WTC11 (cell line): ENCODE measurements at regions not wholly inside any gene's neighbourhood (a gene's known extent, or its start where the extent isn't known, plus 50 kb on each side); places are given as distances from the start of the nearest gene placed in this dataset.
"Not testable (repeated sequence)": the region's sequence is repeated elsewhere in the genome, so short reads cannot be mapped to it uniquely, and the experiment has no call there.

Source experiments
- ATAC-seq: fragments of 200-7000 bp; cut with Tn5 transposase; 2 replicates; pipeline ENCODE4 v1.10.0; 2021; ENCODE audit warnings: mild to moderate bottlenecking, moderate library complexity
- CTCF ChIA-PET: fragments of 300-600 bp; sonication (Branson Sonifier 250); formaldehyde crosslinking; loops from one replicate; lab custom pipeline; 2021; ENCODE audit warnings: antibody characterized with exemption; lab: Charles Lee
- POLR2A ChIA-PET: fragments of 350-600 bp; sonication (Branson Sonifier 250); formaldehyde crosslinking; loops from one replicate; lab custom pipeline; 2021; ENCODE audit warnings: antibody characterized with exemption; lab: Charles Lee
- DNase-seq: peaks from one replicate; pipeline ENCODE4 v3.0.0; 2021; ENCODE audit warnings: low spot score
- H3K27ac Mint-ChIP-seq: 2 replicates; pipeline ENCODE4 v1.8.0; 2021; ENCODE audit warnings: mixed read lengths
- H3K27me3 Mint-ChIP-seq: 2 replicates; pipeline ENCODE4 v1.8.0; 2021; ENCODE audit warnings: low read depth, mild to moderate bottlenecking, moderate library complexity, mixed read lengths
- H3K36me3 Mint-ChIP-seq: 2 replicates; pipeline ENCODE4 v1.8.0; 2021; ENCODE audit warnings: mixed read lengths
- H3K4me1 Mint-ChIP-seq: 2 replicates; pipeline ENCODE4 v1.8.0; 2022; ENCODE audit warnings: mixed read lengths
- H3K4me3 Mint-ChIP-seq: 2 replicates; pipeline ENCODE4 v1.8.0; 2021; ENCODE audit warnings: mild to moderate bottlenecking, moderate library complexity, mixed read lengths
- H3K9me3 Mint-ChIP-seq: 2 replicates; pipeline ENCODE4 v1.8.0; 2021; ENCODE audit warnings: mixed read lengths
- ATF1 ChIP-seq: sonication (generic); formaldehyde crosslinking; IDR thresholded peaks from 2 replicates; pipeline ENCODE4 v1.8.1; 2023; ENCODE audit warnings: mild to moderate bottlenecking, moderate library complexity, missing genetic modification reagents
- ELF4 ChIP-seq: sonication (generic); formaldehyde crosslinking; IDR thresholded peaks from 2 replicates; pipeline ENCODE4 v1.8.1; 2022; ENCODE audit warnings: low read depth, mild to moderate bottlenecking, moderate library complexity, missing genetic modification reagents
- EMX1 ChIP-seq: fragments of 250-450 bp; sonication (Bioruptor Pico); IDR thresholded peaks from 2 replicates; pipeline ENCODE4 v1.8.0; 2021; ENCODE audit warnings: mild to moderate bottlenecking
- ESRRA ChIP-seq: sonication (generic); formaldehyde crosslinking; IDR thresholded peaks from 2 replicates; pipeline ENCODE4 v1.8.1; 2022; ENCODE audit warnings: mild to moderate bottlenecking, missing genetic modification reagents, borderline replicate concordance
- GABPB1 ChIP-seq: sonication (generic); formaldehyde crosslinking; IDR thresholded peaks from 2 replicates; pipeline ENCODE4 v1.8.1; 2023; ENCODE audit warnings: mild to moderate bottlenecking, missing genetic modification reagents
- GRHL2 ChIP-seq: fragments of 250-450 bp; sonication (Bioruptor Pico); IDR thresholded peaks from 2 replicates; pipeline ENCODE4 v1.8.0; 2022; ENCODE audit warnings: mild to moderate bottlenecking, moderate library complexity; ENCODE audit not compliant: insufficient replicate concordance, severe bottlenecking
- JAZF1 ChIP-seq: fragments of 250-450 bp; sonication (Bioruptor Pico); IDR thresholded peaks from 2 replicates; pipeline ENCODE4 v1.9.0; 2021; ENCODE audit warnings: moderate library complexity, mild to moderate bottlenecking, inconsistent platforms
- MYBL2 ChIP-seq: sonication (generic); formaldehyde crosslinking; IDR thresholded peaks from 2 replicates; pipeline ENCODE4 v1.8.1; 2023; ENCODE audit warnings: mild to moderate bottlenecking, moderate library complexity, missing genetic modification reagents
- OVOL2 ChIP-seq: fragments of 250-450 bp; sonication (Bioruptor Pico); IDR thresholded peaks from 2 replicates; pipeline ENCODE4 v1.9.0; 2021; ENCODE audit warnings: mild to moderate bottlenecking, borderline replicate concordance
- PREB ChIP-seq: sonication (generic); formaldehyde crosslinking; IDR thresholded peaks from 2 replicates; pipeline ENCODE4 v1.8.1; 2022; ENCODE audit warnings: mild to moderate bottlenecking, missing genetic modification reagents, moderate library complexity, borderline replicate concordance
- PRRX2 ChIP-seq: fragments of 250-450 bp; sonication (Bioruptor Pico); IDR thresholded peaks from 2 replicates; pipeline ENCODE4 v1.8.0; 2021; ENCODE audit warnings: mild to moderate bottlenecking
- RELA ChIP-seq: sonication (generic); formaldehyde crosslinking; IDR thresholded peaks from 2 replicates; pipeline ENCODE4 v1.8.1; 2022; ENCODE audit warnings: missing genetic modification reagents, mild to moderate bottlenecking, borderline replicate concordance
- TEAD1 ChIP-seq: sonication (generic); formaldehyde crosslinking; IDR thresholded peaks from 2 replicates; pipeline ENCODE4 v1.8.0; 2022; ENCODE audit warnings: mild to moderate bottlenecking, missing genetic modification reagents
- ZNF263 ChIP-seq: sonication (generic); formaldehyde crosslinking; IDR thresholded peaks from 2 replicates; pipeline ENCODE4 v1.8.1; 2022; ENCODE audit warnings: low read depth, mild to moderate bottlenecking, moderate library complexity, missing genetic modification reagents
- ZNF416 ChIP-seq: fragments of 250-450 bp; sonication (Bioruptor Pico); IDR thresholded peaks from 2 replicates; pipeline ENCODE4 v1.9.0; 2021; ENCODE audit warnings: mild to moderate bottlenecking, inconsistent platforms
- ZNF423 ChIP-seq: fragments of 250-450 bp; sonication (Bioruptor Pico); IDR thresholded peaks from 2 replicates; pipeline ENCODE4 v2.1.2; 2022; ENCODE audit warnings: mild to moderate bottlenecking, moderate library complexity
- TF ChIP-seq, protein P1 (sequence below): sonication (generic); formaldehyde crosslinking; IDR thresholded peaks from 2 replicates; pipeline ENCODE4 v1.8.1; 2023; ENCODE audit warnings: mild to moderate bottlenecking, missing genetic modification reagents
- TF ChIP-seq, protein P2 (sequence below): sonication (generic); formaldehyde crosslinking; conservative IDR thresholded peaks from 2 replicates; pipeline ENCODE4 v1.8.1; 2023; ENCODE audit warnings: mild to moderate bottlenecking, low read depth, missing genetic modification reagents, moderate library complexity

GRCh38 chr19:20273376-20273775 lies 106.4 kb downstream of the ZNF486 start:
- H3K4me3 Mint-ChIP-seq: no peak overlapping the region
- H3K36me3 Mint-ChIP-seq: no peaks in the 10 kb centered on the region; the same call in 1 of the 2 replicates
- no peak for ATAC-seq
- H3K27ac Mint-ChIP-seq: no peak overlapping the region
- no peak for TF ChIP-seq PREB (CRISPR knock-in tag)
- no peak for TF ChIP-seq MYBL2 (CRISPR knock-in tag)
- TF ChIP-seq ELF4 (CRISPR knock-in tag): no peak
- no peak for TF ChIP-seq ATF1
- TF ChIP-seq, protein P1, sequence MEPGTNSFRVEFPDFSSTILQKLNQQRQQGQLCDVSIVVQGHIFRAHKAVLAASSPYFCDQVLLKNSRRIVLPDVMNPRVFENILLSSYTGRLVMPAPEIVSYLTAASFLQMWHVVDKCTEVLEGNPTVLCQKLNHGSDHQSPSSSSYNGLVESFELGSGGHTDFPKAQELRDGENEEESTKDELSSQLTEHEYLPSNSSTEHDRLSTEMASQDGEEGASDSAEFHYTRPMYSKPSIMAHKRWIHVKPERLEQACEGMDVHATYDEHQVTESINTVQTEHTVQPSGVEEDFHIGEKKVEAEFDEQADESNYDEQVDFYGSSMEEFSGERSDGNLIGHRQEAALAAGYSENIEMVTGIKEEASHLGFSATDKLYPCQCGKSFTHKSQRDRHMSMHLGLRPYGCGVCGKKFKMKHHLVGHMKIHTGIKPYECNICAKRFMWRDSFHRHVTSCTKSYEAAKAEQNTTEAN (CRISPR knock-in tag): no peak
- no peak for TF ChIP-seq ESRRA (CRISPR knock-in tag)
- no peak for TF ChIP-seq EMX1 (CRISPR knock-in tag)
- TF ChIP-seq PRRX2 (CRISPR knock-in tag): no peak
- no peak for TF ChIP-seq ZNF263
- no peak for TF ChIP-seq TEAD1 (CRISPR knock-in tag)
- no peak for TF ChIP-seq ZNF416
- no peak for TF ChIP-seq GABPB1 (CRISPR knock-in tag)
- TF ChIP-seq, protein P2, sequence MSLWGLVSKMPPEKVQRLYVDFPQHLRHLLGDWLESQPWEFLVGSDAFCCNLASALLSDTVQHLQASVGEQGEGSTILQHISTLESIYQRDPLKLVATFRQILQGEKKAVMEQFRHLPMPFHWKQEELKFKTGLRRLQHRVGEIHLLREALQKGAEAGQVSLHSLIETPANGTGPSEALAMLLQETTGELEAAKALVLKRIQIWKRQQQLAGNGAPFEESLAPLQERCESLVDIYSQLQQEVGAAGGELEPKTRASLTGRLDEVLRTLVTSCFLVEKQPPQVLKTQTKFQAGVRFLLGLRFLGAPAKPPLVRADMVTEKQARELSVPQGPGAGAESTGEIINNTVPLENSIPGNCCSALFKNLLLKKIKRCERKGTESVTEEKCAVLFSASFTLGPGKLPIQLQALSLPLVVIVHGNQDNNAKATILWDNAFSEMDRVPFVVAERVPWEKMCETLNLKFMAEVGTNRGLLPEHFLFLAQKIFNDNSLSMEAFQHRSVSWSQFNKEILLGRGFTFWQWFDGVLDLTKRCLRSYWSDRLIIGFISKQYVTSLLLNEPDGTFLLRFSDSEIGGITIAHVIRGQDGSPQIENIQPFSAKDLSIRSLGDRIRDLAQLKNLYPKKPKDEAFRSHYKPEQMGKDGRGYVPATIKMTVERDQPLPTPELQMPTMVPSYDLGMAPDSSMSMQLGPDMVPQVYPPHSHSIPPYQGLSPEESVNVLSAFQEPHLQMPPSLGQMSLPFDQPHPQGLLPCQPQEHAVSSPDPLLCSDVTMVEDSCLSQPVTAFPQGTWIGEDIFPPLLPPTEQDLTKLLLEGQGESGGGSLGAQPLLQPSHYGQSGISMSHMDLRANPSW (CRISPR knock-in tag): no peak
- no peak for TF ChIP-seq ZNF423 (CRISPR knock-in tag)
- TF ChIP-seq OVOL2 (CRISPR knock-in tag): no peak
- no peak for TF ChIP-seq GRHL2 (CRISPR knock-in tag)
- TF ChIP-seq RELA (CRISPR knock-in tag): no peak
- no peak for TF ChIP-seq JAZF1 (CRISPR knock-in tag)
- TF ChIP-seq, all 79 proteins: peak for 0
- Mint-ChIP-seq H3K27me3 (no peaks in the 10 kb centered on the region; the same call in 1 of the 2 replicates), H3K4me1 (peaks cover 28% of the 10 kb centered on the region), H3K9me3 (peaks cover 8% of the 10 kb centered on the region)
- ChIA-PET POLR2A (interaction anchor here (1.5 kb wide), 1 partner anchor 35 kb away, joined by 4 read pairs; no protein-coding TSS in a partner anchor), CTCF (no interaction called here)
- no peak for DNase-seq

- CTCF ChIA-PET, ATAC-seq, H3K4me3 Mint-ChIP-seq, DNase-seq, H3K36me3 Mint-ChIP-seq, H3K9me3 Mint-ChIP-seq, H3K27me3 Mint-ChIP-seq, H3K27ac Mint-ChIP-seq: not testable (repeated sequence)
- H3K4me1 Mint-ChIP-seq: peaks cover 25% of the 10 kb centered on the region
- POLR2A ChIA-PET: interaction anchor here (0.8 to 1.5 kb wide), 2 partner anchors 34 to 70 kb away, joined by 4 to 7 read pairs; no protein-coding TSS in a partner anchor
These were observed 105.6 kb downstream of the ZNF486 start for GRCh38 chr19:20272627-20273010.

GRCh38 chr19:20271927-20272626 lies 105.1 kb downstream of the ZNF486 start:
- peaks cover 30% of the 10 kb centered on the region for H3K4me1 Mint-ChIP-seq
- H3K27ac Mint-ChIP-seq, H3K9me3 Mint-ChIP-seq, H3K27me3 Mint-ChIP-seq, DNase-seq, ATAC-seq, H3K36me3 Mint-ChIP-seq, H3K4me3 Mint-ChIP-seq, CTCF ChIA-PET: not testable (repeated sequence)
- POLR2A ChIA-PET: interaction anchor here (0.7 to 1.5 kb wide), 3 partner anchors 33 to 69 kb away, joined by 3 to 7 read pairs (median 4); no protein-coding TSS in a partner anchor
